CD4-positive, alpha-beta T cell (primary cell): ENCODE measurements at regions not wholly inside any gene's neighbourhood (a gene's known extent, or its start where the extent isn't known, plus 50 kb on each side); places are given as distances from the start of the nearest gene placed in this dataset.

Experiments used
- ATAC-seq: fragments of 200-7000 bp; cut with Tn5 transposase; one replicate; pipeline ENCODE4 v1.10.0; 2022; ENCODE audit warnings: mild to moderate bottlenecking; ENCODE audit not compliant: poor library complexity
- CTCF ChIA-PET: fragments of 350-600 bp; sonication (Branson Sonifier 250); formaldehyde crosslinking; loops from one replicate; lab custom pipeline; 2021; ENCODE audit warnings: antibody characterized with exemption, inconsistent platforms; lab: Charles Lee
- POLR2A ChIA-PET: fragments of 350-600 bp; sonication (Branson Sonifier 250); formaldehyde crosslinking; loops from one replicate; lab custom pipeline; 2021; ENCODE audit warnings: antibody characterized with exemption, inconsistent platforms; lab: Charles Lee
- DNase-seq, 14 experiments: peaks; one replicate each; pipeline ENCODE4 v3.0.0-alpha.2; 2013 to 2020; ENCODE audit warnings: mixed read lengths in 2 of 14
- H3K27ac ChIP-seq, 2 donors: one replicate each; pipeline versions ENCODE4 v1.5.1 to v1.7.0; 2013; ENCODE audit warnings: low read length in 2 of 2, low read depth in 1 of 2, mild to moderate bottlenecking in 1 of 2
- H3K27me3 ChIP-seq, 2 experiments: 1 replicate in 1 of 2; 2 replicates in 1 of 2; pipeline versions ENCODE4 v1.6.1 to v1.7.0; 2013; ENCODE audit warnings: low read length in 2 of 2, control low read depth in 1 of 2, mild to moderate bottlenecking in 1 of 2, moderate library complexity in 1 of 2; ENCODE audit not compliant: insufficient read depth in 2 of 2, control insufficient read depth in 1 of 2
- H3K36me3 ChIP-seq: one replicate; pipeline ENCODE4 v1.6.1; 2013; ENCODE audit warnings: low read length, control low read depth; ENCODE audit not compliant: insufficient read depth
- H3K4me1 ChIP-seq: one replicate; pipeline ENCODE4 v1.6.1; 2013; ENCODE audit warnings: low read length, control low read depth; ENCODE audit not compliant: insufficient read depth
- H3K4me3 ChIP-seq: one replicate; pipeline ENCODE4 v1.5.1; 2013; ENCODE audit warnings: mild to moderate bottlenecking, low read length, moderate library complexity
- H3K9me3 ChIP-seq, 2 experiments: 1 replicate in 1 of 2; 2 replicates in 1 of 2; pipeline versions ENCODE4 v1.6.1 to v1.7.0; 2013; ENCODE audit warnings: low read length in 2 of 2, mild to moderate bottlenecking in 2 of 2, control low read depth in 1 of 2, moderate library complexity in 1 of 2; ENCODE audit not compliant: control insufficient read depth in 1 of 2, insufficient read depth in 1 of 2
- H3K27ac Mint-ChIP-seq: one replicate; pipeline ENCODE4 v1.8.0; 2020; ENCODE audit warnings: mixed read lengths
- H3K27me3 Mint-ChIP-seq: one replicate; pipeline ENCODE4 v1.8.0; 2021; ENCODE audit warnings: mixed read lengths
- H3K36me3 Mint-ChIP-seq: one replicate; pipeline ENCODE4 v1.8.0; 2021; ENCODE audit warnings: low read depth, mixed read lengths
- H3K4me1 Mint-ChIP-seq: one replicate; pipeline ENCODE4 v1.8.0; 2021; ENCODE audit warnings: low read depth, mixed read lengths
- H3K4me3 Mint-ChIP-seq: one replicate; pipeline ENCODE4 v1.8.0; 2020; ENCODE audit warnings: mild to moderate bottlenecking, mixed read lengths
- H3K9me3 Mint-ChIP-seq: one replicate; pipeline ENCODE4 v1.8.0; 2020; ENCODE audit warnings: mixed read lengths
- intact Hi-C, 2 experiments: fragments of 100-400 bp; cut with DNase I in 1 of 2; cut with micrococcal nuclease in 1 of 2; formaldehyde crosslinking; loops; one replicate each; pipeline versions ENCODE4 v1.15.1 to v1.9.0; 2023 to 2025; cut with DNase I, micrococcal nuclease
- TF ChIP-seq, protein P1 (sequence below): fragments of 200-600 bp; IDR thresholded peaks from one replicate; pipeline ENCODE4 v1.8.0; 2022; ENCODE audit warnings: antibody characterized with exemption, mild to moderate bottlenecking

DNA sequence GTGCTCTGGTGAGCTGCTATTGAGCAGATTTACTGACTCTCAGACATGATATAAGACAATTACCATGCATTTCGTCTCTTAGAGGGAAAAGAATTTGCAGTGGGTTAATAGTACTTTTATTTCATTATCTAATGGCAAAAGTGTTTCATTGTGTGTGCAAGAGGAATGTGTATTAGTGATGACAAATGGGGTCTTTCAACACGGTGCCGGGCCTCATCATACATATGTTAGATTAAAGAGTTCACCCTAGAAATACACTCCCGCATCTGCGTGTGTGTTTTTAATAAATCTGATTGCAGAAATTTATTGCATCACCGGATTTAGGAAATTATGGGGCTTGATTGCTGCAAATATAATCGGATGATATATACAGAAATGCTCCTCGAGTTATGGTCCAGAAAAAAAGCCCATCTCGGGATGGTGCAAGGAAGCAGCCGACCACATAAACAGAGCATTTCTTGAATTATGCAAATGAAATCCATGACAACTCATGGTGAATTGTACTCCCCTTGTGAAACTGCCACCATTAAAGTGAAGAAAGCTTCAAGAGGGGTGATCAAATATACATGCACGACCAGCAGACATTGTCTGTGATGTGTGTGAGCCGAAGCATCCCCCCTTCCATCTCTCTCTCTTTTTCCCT lies 156.0 kb downstream of the PHETA1 start:
- POLR2A ChIA-PET: no interaction called here
- Histone ChIP-seq H3K36me3 (no peaks in the 10 kb centered on the region), H3K9me3 (no peaks in the 10 kb centered on the region), H3K27me3 (peaks cover 2 to 9% of the 10 kb centered on the region in 2 experiments), H3K4me1 (no peaks in the 10 kb centered on the region), H3K27ac (no peak overlapping the region), H3K4me3 (no peak overlapping the region)
- no peak overlapping the region for H3K27ac Mint-ChIP-seq
- intact Hi-C loops: no loop called here
- DNase-seq (no peak), ATAC-seq (no peak)
- H3K36me3 Mint-ChIP-seq: no peaks in the 10 kb centered on the region
- no peaks in the 10 kb centered on the region for H3K9me3 Mint-ChIP-seq
- CTCF ChIA-PET: no interaction called here
- peaks cover 17% of the 10 kb centered on the region for H3K27me3 Mint-ChIP-seq
- no peak overlapping the region for H3K4me3 Mint-ChIP-seq
- H3K4me1 Mint-ChIP-seq: no peaks in the 10 kb centered on the region
- TF ChIP-seq, protein P1, sequence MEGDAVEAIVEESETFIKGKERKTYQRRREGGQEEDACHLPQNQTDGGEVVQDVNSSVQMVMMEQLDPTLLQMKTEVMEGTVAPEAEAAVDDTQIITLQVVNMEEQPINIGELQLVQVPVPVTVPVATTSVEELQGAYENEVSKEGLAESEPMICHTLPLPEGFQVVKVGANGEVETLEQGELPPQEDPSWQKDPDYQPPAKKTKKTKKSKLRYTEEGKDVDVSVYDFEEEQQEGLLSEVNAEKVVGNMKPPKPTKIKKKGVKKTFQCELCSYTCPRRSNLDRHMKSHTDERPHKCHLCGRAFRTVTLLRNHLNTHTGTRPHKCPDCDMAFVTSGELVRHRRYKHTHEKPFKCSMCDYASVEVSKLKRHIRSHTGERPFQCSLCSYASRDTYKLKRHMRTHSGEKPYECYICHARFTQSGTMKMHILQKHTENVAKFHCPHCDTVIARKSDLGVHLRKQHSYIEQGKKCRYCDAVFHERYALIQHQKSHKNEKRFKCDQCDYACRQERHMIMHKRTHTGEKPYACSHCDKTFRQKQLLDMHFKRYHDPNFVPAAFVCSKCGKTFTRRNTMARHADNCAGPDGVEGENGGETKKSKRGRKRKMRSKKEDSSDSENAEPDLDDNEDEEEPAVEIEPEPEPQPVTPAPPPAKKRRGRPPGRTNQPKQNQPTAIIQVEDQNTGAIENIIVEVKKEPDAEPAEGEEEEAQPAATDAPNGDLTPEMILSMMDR: no peak

DNA sequence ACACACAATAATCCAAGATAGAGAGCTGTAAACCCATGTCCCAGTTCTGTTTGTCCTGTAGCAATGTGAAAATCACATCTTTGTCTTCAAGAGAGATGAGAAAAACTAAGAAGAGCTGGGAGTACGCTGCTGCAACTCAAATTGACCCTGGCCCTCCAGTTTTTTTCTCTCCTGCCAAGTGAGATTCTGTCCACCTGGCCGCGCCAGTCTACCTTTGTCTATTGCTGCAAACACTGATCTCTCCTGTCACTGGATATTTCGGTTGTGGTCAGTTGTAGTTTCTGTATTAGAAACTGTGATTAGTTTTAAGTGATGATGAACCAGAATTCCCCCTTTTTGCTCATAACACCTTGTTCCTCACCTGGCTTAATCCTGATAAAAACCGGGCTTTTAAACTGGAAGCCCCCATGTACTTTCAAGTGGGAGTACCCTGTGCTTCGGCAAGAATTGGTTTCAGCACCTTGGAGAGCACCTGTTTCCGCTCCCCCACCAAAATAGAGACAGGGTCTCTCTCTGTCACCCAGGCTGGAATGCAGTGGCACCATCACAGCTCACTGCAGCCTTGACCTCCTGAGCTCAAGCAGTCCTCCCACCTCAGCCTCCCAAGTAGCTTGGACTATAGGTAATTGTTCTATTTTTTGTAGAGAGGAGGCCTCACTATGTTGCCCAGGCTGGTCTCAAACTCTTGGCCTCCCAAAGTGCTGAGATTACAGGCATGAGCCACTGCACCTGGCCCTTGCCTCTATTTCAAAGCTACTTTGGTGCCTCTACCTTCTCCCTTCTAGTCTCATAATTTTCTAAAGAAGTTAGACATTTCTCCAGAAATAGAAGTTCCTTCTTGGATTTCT lies 156.8 kb downstream of the PHETA1 start:
- H3K4me1 Mint-ChIP-seq: no peaks in the 10 kb centered on the region

DNA sequence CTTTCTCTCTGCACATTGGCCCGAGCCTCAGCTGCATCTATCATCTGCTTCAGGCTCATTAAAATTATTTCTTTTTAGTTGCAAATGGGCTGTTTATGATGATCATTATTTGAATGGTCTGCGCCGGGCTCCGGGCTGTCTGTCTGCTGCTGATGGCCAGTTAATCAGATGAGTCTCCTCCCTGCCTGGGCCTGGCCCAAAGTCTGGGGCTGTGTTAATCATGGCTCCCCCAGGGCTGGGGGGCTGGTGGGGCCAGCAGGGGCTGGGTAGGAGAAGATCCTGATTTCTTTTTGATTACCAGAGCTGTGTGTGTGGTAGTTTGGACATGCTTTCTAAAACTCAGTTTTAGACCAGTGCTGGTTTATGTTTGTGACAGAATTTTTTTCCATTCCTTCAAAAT lies 159.1 kb downstream of the PHETA1 start:
- intact Hi-C loops: no loop called here
- TF ChIP-seq, protein P1: no peak
- DNase-seq (no peak), ATAC-seq (no peak)
- POLR2A ChIA-PET: no interaction called here
- Histone ChIP-seq H3K4me3 (no peak overlapping the region), H3K4me1 (no peaks in the 10 kb centered on the region), H3K27ac (no peak overlapping the region), H3K9me3 (peaks cover 0 to 3% of the 10 kb centered on the region in 2 experiments), H3K36me3 (no peaks in the 10 kb centered on the region), H3K27me3 (peaks cover 2 to 4% of the 10 kb centered on the region in 2 experiments)
- Mint-ChIP-seq H3K27me3 (peaks cover 15% of the 10 kb centered on the region), H3K27ac (no peak overlapping the region), H3K36me3 (no peaks in the 10 kb centered on the region), H3K9me3 (no peaks in the 10 kb centered on the region), H3K4me1 (no peaks in the 10 kb centered on the region), H3K4me3 (no peak overlapping the region)
- CTCF ChIA-PET: interaction anchor here (0.6 kb wide), 1 partner anchor 117 kb away, joined by 3 read pairs; no protein-coding TSS in a partner anchor

More for the DNA sequence above, 156.8 kb downstream of the PHETA1 start:
- DNase-seq: peak in 1 of 14 experiments; percentile 6
- H3K36me3 ChIP-seq: no peaks in the 10 kb centered on the region
- H3K4me3 ChIP-seq: no peak overlapping the region
- TF ChIP-seq, protein P1: no peak
- no peaks in the 10 kb centered on the region for H3K9me3 ChIP-seq
- H3K4me1 ChIP-seq: no peaks in the 10 kb centered on the region
- ChIA-PET POLR2A (no interaction called here), CTCF (no interaction called here)
- intact Hi-C loops: no loop called here
- no peaks in the 10 kb centered on the region for H3K9me3 Mint-ChIP-seq
- no peak overlapping the region for H3K27ac ChIP-seq
- no peak overlapping the region for H3K4me3 Mint-ChIP-seq
- peaks cover 4 to 7% of the 10 kb centered on the region in 2 experiments for H3K27me3 ChIP-seq
- H3K27me3 Mint-ChIP-seq: peaks cover 22% of the 10 kb centered on the region
- no peaks in the 10 kb centered on the region for H3K36me3 Mint-ChIP-seq
- no peak overlapping the region for H3K27ac Mint-ChIP-seq
- ATAC-seq: no peak
